ENCODE measurements at regions not wholly inside any gene's neighbourhood (a gene's known extent, or its start where the extent isn't known, plus 50 kb on each side); places are given as distances from the start of the nearest gene placed in this dataset.

DNA sequence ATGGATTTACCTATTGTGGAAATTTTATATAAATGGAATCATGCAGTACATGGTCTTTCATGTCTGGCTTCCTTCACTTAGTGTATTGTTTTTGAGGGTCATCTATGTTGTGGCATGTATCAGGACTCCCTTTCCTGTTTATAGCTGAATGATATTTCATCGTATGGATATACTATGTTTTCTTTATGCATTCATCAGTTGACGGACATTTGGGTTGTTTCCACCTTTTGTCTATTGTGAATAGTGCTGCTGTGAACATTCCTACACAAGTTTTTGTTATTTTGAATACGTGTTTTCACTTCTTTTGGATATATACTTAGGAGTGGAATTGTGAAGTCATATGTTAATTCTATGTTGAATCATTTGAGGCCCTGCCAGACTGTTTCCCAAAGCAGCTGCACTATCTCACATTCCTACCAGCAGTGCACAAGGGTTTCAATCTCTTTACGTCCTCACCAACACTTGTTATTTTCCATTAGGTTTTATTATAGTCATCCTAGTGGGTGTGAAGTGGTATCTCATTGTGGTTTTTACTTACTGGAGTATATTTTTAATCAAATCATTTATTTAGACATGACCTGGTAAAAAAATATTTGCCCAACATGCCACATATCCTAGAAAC is 262.7 kb downstream of the DLEU7 start:
- Histone ChIP-seq H3K4me1 (no peaks in the 10 kb centered on the region), H3K9me3 (no peaks in the 10 kb centered on the region), H3K4me3 (ENCODE audit: low read depth, low read length) (no peak overlapping the region), H3K36me3 (no peaks in the 10 kb centered on the region), H3K27me3 (no peaks in the 10 kb centered on the region)
- DNase-seq = no peak
- TF ChIP-seq CTCF (IDR thresholded peaks at IDR 0.05; ENCODE audit: low read depth, low read length) = no peak

GRCh38 chr13:50581586-50582196 is 261.8 kb downstream of the DLEU7 start:
- TF ChIP-seq CTCF (IDR thresholded peaks at IDR 0.05; ENCODE audit: low read depth, low read length) = no peak
- H3K27me3 ChIP-seq = no peaks in the 10 kb centered on the region
- H3K36me3 ChIP-seq = no peaks in the 10 kb centered on the region
- H3K9me3 ChIP-seq = no peaks in the 10 kb centered on the region
- no peak overlapping the region for H3K4me3 ChIP-seq (ENCODE audit: low read depth, low read length)
- no peaks in the 10 kb centered on the region for H3K4me1 ChIP-seq
- no peak for DNase-seq

DNA sequence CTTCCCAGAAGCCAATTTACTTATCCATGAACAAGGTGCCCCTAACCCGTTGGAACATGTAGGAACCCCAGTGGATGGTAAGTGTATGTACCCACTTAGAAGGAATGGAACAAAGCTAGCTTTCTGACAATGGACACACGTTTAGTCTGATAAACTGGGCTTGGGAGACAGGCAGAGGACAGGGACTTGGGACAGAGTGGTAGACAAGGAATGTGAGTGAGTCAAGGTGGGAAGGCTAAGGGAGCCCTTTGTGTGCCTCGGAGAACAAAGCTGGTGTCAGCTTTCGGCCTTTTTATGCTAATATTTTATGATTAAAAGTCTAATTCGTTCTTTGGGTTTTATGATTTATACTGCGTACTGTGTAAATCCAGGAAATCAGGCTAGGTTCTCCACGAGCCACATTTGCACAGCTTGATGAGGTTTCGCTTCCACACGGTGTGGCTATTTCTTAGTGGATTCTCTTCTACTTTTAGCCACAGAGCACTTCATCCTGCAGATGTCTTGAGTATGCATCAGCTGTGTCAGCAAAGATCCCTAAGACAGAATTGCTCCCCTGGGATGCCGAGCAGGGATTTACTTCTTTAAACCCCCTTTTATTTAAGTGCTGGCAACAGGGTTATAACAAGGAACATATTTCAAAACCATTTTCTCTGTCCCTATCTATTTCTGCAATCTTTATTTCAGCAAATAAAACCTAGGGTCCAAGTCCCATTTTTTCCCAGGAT is 258.5 kb downstream of the DLEU7 start:
- Histone ChIP-seq H3K4me1 (no peaks in the 10 kb centered on the region), H3K4me3 (ENCODE audit: low read depth, low read length) (no peak overlapping the region), H3K27me3 (no peaks in the 10 kb centered on the region), H3K9me3 (no peaks in the 10 kb centered on the region), H3K36me3 (no peaks in the 10 kb centered on the region)
- no peak for DNase-seq
- TF ChIP-seq CTCF (IDR thresholded peaks at IDR 0.05; ENCODE audit: low read depth, low read length) = no peak

GRCh38 chr13:50585674-50586413 is 257.6 kb downstream of the DLEU7 start:
- no peaks in the 10 kb centered on the region for H3K36me3 ChIP-seq
- TF ChIP-seq CTCF (IDR thresholded peaks at IDR 0.05; ENCODE audit: low read depth, low read length) = no peak
- no peaks in the 10 kb centered on the region for H3K9me3 ChIP-seq
- DNase-seq = no peak
- no peak overlapping the region for H3K4me3 ChIP-seq (ENCODE audit: low read depth, low read length)
- no peaks in the 10 kb centered on the region for H3K4me1 ChIP-seq
- no peaks in the 10 kb centered on the region for H3K27me3 ChIP-seq

GRCh38 chr13:50586414-50587083 is 256.9 kb downstream of the DLEU7 start:
- Histone ChIP-seq H3K36me3 (no peaks in the 10 kb centered on the region), H3K4me3 (ENCODE audit: low read depth, low read length) (no peak overlapping the region), H3K4me1 (no peaks in the 10 kb centered on the region), H3K27me3 (no peaks in the 10 kb centered on the region), H3K9me3 (no peaks in the 10 kb centered on the region)
- no peak for TF ChIP-seq CTCF (IDR thresholded peaks at IDR 0.05; ENCODE audit: low read depth, low read length)
- no peak for DNase-seq
